Liver (tissue), 6 donors: ENCODE measurements at regions not wholly inside any gene's neighbourhood (a gene's known extent, or its start where the extent isn't known, plus 50 kb on each side); places are given as distances from the start of the nearest gene placed in this dataset.
"Not testable (repeated sequence)": the region's sequence is repeated elsewhere in the genome, so short reads cannot be mapped to it uniquely, and the experiment has no call there.

ENCODE experiments used
- DNase-seq: peaks from one replicate; pipeline ENCODE4 v3.0.0-alpha.2; 2017; ENCODE audit warnings: low spot score
- H3K27ac ChIP-seq, 2 donors: one replicate each; pipeline ENCODE4 v1.7.0; 2013; ENCODE audit warnings: inconsistent platforms in 2 of 2, low read length in 2 of 2, control low read depth in 1 of 2, low read depth in 1 of 2, mild to moderate bottlenecking in 1 of 2
- H3K27me3 ChIP-seq, 4 donors: one replicate each; pipeline versions ENCODE4 v1.6.1 to v1.7.0; 2013; ENCODE audit warnings: low read length in 3 of 4, inconsistent platforms in 1 of 4, mild to moderate bottlenecking in 1 of 4, moderate library complexity in 1 of 4; ENCODE audit not compliant: control insufficient read depth in 4 of 4, insufficient read depth in 4 of 4
- H3K36me3 ChIP-seq, 4 donors: one replicate each; pipeline versions ENCODE4 v1.6.1 to v1.7.0; 2013; ENCODE audit warnings: low read length in 3 of 4, mild to moderate bottlenecking in 3 of 4, low read depth in 1 of 4, moderate library complexity in 1 of 4; ENCODE audit not compliant: control insufficient read depth in 4 of 4, insufficient read depth in 3 of 4
- H3K4me1 ChIP-seq, 4 donors: one replicate each; pipeline versions ENCODE4 v1.6.1 to v1.7.0; 2013; ENCODE audit warnings: low read length in 3 of 4, mild to moderate bottlenecking in 3 of 4, moderate library complexity in 1 of 4; ENCODE audit not compliant: control insufficient read depth in 4 of 4, insufficient read depth in 4 of 4
- H3K4me3 ChIP-seq, 3 donors: one replicate each; pipeline versions ENCODE4 v1.6.1 to v1.7.0; 2013; ENCODE audit warnings: low read length in 3 of 3, control low read depth in 1 of 3, low read depth in 1 of 3, mild to moderate bottlenecking in 1 of 3
- H3K9ac ChIP-seq, 2 donors: one replicate each; pipeline ENCODE4 v1.7.0; 2013; ENCODE audit warnings: low read length in 2 of 2, mild to moderate bottlenecking in 2 of 2, moderate library complexity in 2 of 2, control low read depth in 1 of 2, low read depth in 1 of 2
- H3K9me3 ChIP-seq, 4 donors: one replicate each; pipeline versions ENCODE4 v1.6.1 to v1.7.0; 2013; ENCODE audit warnings: low read length in 3 of 4; ENCODE audit not compliant: control insufficient read depth in 4 of 4
- WGBS: extraction: QIAGEN DNeasy Blood & Tissue Kit; methylation state at CpG from one replicate; pipeline ENCODE4 v1.1.7; 2013; 5-methylcytosine and 5-hydroxymethylcytosine counted together
- donor health status: healthy.
- donor health status: healthy.
- donor health status: healthy.

DNA sequence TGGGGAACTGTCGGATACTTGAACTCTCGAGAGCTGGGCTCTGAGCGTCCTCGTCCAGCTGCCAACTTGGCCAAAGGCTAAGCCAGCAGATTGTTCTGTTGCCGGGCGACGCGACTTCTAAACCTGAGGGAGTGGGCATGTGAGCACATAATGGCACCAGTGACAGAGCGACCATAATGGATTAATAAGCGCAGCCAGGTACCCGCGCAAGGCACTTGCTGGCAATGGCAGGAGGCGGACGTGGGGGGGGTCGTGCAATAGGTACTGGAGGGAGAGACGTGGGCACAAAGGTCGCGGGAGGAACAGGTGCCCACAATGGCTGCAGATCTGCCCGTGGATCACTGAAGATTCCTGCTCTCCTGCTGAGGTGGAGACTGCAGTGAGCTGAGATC is 1368.7 kb downstream of the CDH12 start:
- not testable (repeated sequence) for DNase-seq, H3K9me3 ChIP-seq, H3K4me3 ChIP-seq, H3K9ac ChIP-seq, H3K36me3 ChIP-seq, H3K27ac ChIP-seq, H3K4me1 ChIP-seq, H3K27me3 ChIP-seq
- 99% methylated on average over 15 of the region's 19 CpGs for WGBS

DNA sequence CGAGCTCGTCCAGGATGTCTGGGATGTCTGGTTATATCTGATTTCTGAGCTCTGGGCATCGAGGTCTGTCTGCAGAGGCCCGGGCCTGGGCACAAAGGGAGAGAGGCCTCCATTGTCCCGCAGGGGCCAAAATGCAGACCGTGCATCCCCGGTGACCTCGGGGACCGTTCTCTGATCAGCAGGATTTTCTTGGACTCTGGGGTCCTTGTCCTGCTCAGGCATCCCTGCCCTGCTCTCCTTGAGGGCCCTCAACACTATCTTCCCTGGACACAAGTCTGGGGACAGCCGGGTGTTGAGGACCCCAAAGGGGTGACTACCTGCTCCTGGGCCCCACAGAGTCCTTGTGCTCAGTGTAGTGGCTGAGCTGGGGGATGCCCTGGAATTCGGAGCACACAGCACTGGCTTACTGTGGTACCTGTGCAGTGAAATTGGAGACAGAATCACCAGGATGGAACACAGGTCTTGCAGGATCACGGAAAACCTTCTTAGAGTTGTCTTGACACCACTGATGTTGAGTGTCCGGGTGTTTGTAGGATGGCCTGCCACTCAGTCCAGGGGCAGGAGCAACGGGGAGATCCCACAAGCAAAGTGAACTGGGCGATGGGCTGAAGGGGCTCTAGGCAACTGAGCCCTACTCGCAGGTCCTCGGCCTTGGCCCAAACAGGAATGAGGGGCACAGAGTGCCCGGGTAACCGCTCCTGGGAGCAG is 1369.2 kb downstream of the CDH12 start:
- 97% methylated on average over 19 of the region's 19 CpGs for WGBS
- H3K27ac ChIP-seq, H3K9ac ChIP-seq, H3K4me3 ChIP-seq, DNase-seq, H3K36me3 ChIP-seq, H3K9me3 ChIP-seq, H3K27me3 ChIP-seq, H3K4me1 ChIP-seq: not testable (repeated sequence)

DNA sequence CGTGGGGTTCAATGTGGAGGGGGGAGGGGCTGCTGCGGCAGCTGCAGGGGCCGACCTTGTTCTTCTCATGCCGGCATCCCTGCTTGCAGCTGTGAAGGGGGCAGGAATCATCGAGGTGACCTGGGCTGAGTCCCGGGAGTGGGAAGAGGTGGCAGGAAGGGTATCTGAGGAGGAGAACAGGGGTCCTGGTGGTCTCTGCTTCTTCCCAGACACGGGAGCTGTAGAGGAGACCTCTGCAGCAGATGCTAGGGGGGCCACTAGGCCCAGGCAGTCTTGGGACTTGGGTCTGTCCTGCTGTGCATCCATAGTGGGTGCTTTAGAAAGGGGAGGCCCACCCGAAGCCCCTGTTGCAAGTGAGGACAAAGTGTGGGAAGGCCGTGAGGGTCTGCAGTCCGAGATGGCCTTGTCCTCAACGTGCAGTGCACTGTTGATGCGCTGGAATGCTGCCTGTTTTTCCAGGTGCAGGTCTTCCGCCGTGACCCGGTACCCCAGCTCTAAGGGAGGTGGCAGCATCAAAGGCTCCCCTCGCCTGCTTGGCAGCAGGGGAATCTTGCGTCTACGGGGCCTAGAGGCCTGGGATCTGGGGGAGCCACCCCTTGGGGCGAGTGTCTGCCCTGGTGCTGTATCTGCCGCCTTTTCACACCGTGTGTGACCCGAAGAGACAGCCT is 1370.0 kb downstream of the CDH12 start:
- H3K9ac ChIP-seq, H3K4me1 ChIP-seq, H3K4me3 ChIP-seq, DNase-seq, H3K27me3 ChIP-seq, H3K9me3 ChIP-seq, H3K36me3 ChIP-seq, H3K27ac ChIP-seq: not testable (repeated sequence)
- 95% methylated on average over 19 of the region's 22 CpGs for WGBS

DNA sequence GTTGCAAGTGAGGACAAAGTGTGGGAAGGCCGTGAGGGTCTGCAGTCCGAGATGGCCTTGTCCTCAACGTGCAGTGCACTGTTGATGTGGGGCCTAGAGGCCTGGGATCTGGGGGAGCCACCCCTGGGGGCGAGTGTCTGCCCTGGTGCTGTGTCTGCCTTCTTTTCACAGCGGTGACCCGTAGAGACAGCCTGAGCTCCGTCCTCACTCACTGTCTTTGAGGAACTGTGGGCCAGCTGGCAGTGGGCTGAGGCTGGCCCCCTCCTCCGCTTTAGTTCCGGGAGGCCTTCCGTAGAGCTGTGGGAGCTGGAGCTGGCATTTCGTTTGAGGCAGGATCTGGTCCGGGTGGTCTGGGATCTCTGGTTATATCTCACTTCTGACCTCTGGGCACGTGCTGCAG is 1370.6 kb downstream of the CDH12 start:
- 95% methylated on average over 13 of the region's 13 CpGs for WGBS
- not testable (repeated sequence) for H3K9me3 ChIP-seq, H3K4me1 ChIP-seq, H3K4me3 ChIP-seq, DNase-seq, H3K27ac ChIP-seq, H3K36me3 ChIP-seq, H3K9ac ChIP-seq, H3K27me3 ChIP-seq

DNA sequence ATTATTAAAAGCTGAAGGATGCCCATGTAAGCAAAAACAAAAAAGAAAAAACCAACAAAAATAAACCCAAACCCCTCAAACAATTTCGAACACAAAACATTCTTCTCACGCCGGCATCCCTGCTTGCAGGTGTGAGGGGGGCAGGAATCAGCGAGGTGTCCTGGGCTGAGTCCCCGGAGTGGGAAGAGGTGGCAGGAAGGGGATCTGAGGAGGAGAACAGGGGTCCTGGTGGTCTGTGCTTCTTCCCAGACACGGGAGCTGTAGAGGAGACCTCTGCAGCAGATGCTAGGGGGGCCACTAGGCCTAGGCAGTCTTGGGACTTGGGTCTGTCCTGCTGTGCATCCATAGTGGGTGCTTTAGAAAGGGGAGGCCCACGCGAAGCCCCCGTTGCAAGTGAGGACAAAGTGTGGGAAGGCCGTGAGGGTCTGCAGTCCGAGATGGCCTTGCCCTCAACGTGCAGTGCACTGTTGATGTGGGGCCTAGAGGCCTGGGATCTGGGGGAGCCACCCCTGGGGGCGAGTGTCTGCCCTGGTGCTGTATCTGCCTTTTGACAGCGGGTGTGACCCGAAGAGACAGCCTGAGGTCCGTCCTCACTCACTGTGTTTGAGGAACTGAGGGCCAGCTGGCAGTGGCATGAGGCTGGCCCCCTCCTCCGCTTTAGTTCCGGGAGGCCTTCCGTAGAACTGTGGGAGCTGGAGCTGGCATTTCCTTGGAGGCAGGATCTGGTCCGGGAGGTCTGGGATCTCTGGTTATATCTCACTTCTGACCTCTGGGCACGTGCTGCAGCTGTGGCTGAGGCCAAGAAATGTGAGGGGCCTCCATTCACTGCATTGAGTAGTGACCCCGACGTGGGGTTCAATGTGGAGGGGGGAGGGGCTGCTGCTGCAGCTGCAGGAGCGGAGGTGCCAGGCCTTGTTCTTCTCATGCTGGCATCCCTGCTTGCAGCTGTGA is 1371.5 kb downstream of the CDH12 start:
- H3K27me3 ChIP-seq, H3K9me3 ChIP-seq, H3K9ac ChIP-seq, H3K36me3 ChIP-seq, H3K27ac ChIP-seq, H3K4me3 ChIP-seq, H3K4me1 ChIP-seq, DNase-seq: not testable (repeated sequence)
- 93% methylated on average over 24 of the region's 24 CpGs for whole genome bisulfite sequencing

DNA sequence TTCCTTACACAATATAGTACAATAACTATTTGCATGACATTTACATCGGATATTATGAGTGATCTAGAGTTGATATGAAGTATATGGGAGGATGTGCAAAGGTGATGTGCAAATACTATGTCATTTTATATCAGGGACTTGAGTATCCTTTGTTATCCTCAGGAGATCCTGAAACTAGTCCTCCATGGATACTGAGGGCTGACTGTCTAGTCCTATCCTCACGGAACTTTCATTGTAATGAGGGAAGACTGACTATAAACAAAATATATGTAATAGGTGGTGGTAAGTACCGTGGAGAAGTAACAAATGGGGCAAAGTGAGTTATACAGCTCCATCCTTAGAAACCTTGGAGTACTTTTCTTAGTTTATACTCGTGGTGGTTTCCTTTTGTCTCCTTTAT is 1373.1 kb downstream of the CDH12 start:
- H3K27me3 ChIP-seq, H3K9me3 ChIP-seq, H3K36me3 ChIP-seq, H3K4me1 ChIP-seq, H3K27ac ChIP-seq, H3K4me3 ChIP-seq, DNase-seq, H3K9ac ChIP-seq: not testable (repeated sequence)
- 94% methylated on average over 3 of the region's 4 CpGs for WGBS

DNA sequence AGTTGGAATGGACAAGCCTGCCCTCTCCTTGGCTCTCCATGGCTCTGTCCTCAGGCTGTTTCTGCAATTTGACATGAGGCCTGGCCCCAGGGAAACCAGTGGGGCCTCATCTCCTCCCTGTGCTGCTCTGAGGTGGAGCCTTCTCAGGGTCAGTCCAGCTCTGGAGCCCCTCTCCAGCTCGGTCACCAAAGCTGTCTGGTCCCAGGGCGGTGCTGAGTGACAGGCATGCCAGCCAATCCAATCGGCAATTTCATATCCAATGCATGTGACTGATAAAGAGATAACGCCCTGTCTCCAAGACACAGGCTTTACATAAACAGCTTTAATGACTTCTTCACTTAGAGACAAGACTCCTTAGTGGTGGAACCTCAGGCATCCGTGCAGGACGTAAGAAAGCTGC is 1379.2 kb downstream of the CDH12 start:
- not testable (repeated sequence) for H3K9me3 ChIP-seq, H3K27me3 ChIP-seq, H3K27ac ChIP-seq, H3K9ac ChIP-seq, H3K36me3 ChIP-seq, H3K4me1 ChIP-seq, H3K4me3 ChIP-seq, DNase-seq
- WGBS = 96% methylated on average over 5 of the region's 6 CpGs

DNA sequence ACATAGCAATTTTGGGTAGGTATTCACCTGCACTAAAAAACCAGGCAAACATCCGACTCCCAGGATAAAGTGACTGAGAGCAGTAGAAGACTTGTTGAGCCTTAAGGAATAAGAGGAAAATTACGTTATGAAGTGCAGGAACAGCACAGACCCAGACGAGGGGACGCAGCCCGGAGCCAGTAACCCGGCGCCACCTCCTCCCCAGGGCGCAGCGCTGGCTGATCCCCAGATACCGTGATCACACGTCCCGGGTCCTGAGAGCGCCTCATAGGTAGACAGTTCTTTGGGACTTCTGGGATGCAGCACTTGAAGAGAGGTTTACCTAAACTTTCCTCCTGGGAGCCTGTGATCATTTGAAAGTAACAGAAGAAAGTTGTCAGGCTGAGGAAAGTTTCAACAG is 1379.7 kb downstream of the CDH12 start:
- not testable (repeated sequence) for H3K36me3 ChIP-seq, H3K9ac ChIP-seq, H3K9me3 ChIP-seq, H3K27ac ChIP-seq, H3K4me1 ChIP-seq, DNase-seq, H3K27me3 ChIP-seq, H3K4me3 ChIP-seq
- WGBS = 93% methylated on average over 13 of the region's 13 CpGs
